ENCODE measurements at regions not wholly inside any gene's neighbourhood (a gene's known extent, or its start where the extent isn't known, plus 50 kb on each side); places are given as distances from the start of the nearest gene placed in this dataset.
"Not testable (repeated sequence)": the region's sequence is repeated elsewhere in the genome, so short reads cannot be mapped to it uniquely, and the experiment has no call there.

GRCh38 chr22:22697377-22698117 lies 53.1 kb downstream of the GGTLC2 start:
- Mint-ChIP-seq H3K36me3 (ENCODE audit: low read depth) (no peaks in the 10 kb centered on the region), H3K4me1 (ENCODE audit: low read depth) (no peaks in the 10 kb centered on the region), H3K27ac (no peak overlapping the region), H3K27me3 (no peaks in the 10 kb centered on the region), H3K9me3 (no peaks in the 10 kb centered on the region), H3K4me3 (no peak overlapping the region)
- H3K4me3 ChIP-seq (ENCODE audit: low read length) = no peak overlapping the region
- H3K27ac ChIP-seq (ENCODE audit: low read depth in 1 of 2, low read length in 2 of 2) = no peak overlapping the region
- intact Hi-C loops (cut with DNase I, micrococcal nuclease) = no loop called here
- ATAC-seq (ENCODE audit: poor library complexity) (no peak), DNase-seq (no peak)
- no peaks in the 10 kb centered on the region for H3K27me3 ChIP-seq (ENCODE audit: control insufficient read depth in 1 of 2, insufficient read depth in 2 of 2, low read length in 2 of 2)
- H3K4me1 ChIP-seq (ENCODE audit: insufficient read depth, low read length) = no peaks in the 10 kb centered on the region
- ChIA-PET CTCF (no interaction called here), POLR2A (no interaction called here)
- no peaks in the 10 kb centered on the region for H3K9me3 ChIP-seq (ENCODE audit: control insufficient read depth in 1 of 2, insufficient read depth in 1 of 2, low read length in 2 of 2)
- TF ChIP-seq CTCF (IDR thresholded peaks at IDR 0.05) = no peak
- H3K36me3 ChIP-seq (ENCODE audit: insufficient read depth, low read length) = no peaks in the 10 kb centered on the region

GRCh38 chr22:22698263-22698750 lies 53.9 kb downstream of the GGTLC2 start:
- no peaks in the 10 kb centered on the region for H3K9me3 ChIP-seq (ENCODE audit: control insufficient read depth in 1 of 2, insufficient read depth in 1 of 2, low read length in 2 of 2)
- no peaks in the 10 kb centered on the region for H3K9me3 Mint-ChIP-seq
- intact Hi-C loops (cut with DNase I, micrococcal nuclease) = no loop called here
- no peak overlapping the region for H3K4me3 Mint-ChIP-seq
- no peak overlapping the region for H3K27ac Mint-ChIP-seq
- no peak for TF ChIP-seq CTCF (IDR thresholded peaks at IDR 0.05)
- H3K36me3 ChIP-seq (ENCODE audit: insufficient read depth, low read length) = no peaks in the 10 kb centered on the region
- ChIA-PET POLR2A (no interaction called here), CTCF (no interaction called here)
- no peak for DNase-seq
- no peaks in the 10 kb centered on the region for H3K27me3 ChIP-seq (ENCODE audit: control insufficient read depth in 1 of 2, insufficient read depth in 2 of 2, low read length in 2 of 2)
- no peaks in the 10 kb centered on the region for H3K27me3 Mint-ChIP-seq
- H3K36me3 Mint-ChIP-seq (ENCODE audit: low read depth) = no peaks in the 10 kb centered on the region
- H3K4me1 Mint-ChIP-seq (ENCODE audit: low read depth) = no peaks in the 10 kb centered on the region
- H3K4me3 ChIP-seq (ENCODE audit: low read length) = no peak overlapping the region
- no peaks in the 10 kb centered on the region for H3K4me1 ChIP-seq (ENCODE audit: insufficient read depth, low read length)
- ATAC-seq (ENCODE audit: poor library complexity) = no peak
- no peak overlapping the region for H3K27ac ChIP-seq (ENCODE audit: low read depth in 1 of 2, low read length in 2 of 2)

GRCh38 chr22:22700631-22701030 lies 56.2 kb downstream of the GGTLC2 start:
- Mint-ChIP-seq H3K9me3 (no peaks in the 10 kb centered on the region), H3K27me3 (no peaks in the 10 kb centered on the region)

DNA sequence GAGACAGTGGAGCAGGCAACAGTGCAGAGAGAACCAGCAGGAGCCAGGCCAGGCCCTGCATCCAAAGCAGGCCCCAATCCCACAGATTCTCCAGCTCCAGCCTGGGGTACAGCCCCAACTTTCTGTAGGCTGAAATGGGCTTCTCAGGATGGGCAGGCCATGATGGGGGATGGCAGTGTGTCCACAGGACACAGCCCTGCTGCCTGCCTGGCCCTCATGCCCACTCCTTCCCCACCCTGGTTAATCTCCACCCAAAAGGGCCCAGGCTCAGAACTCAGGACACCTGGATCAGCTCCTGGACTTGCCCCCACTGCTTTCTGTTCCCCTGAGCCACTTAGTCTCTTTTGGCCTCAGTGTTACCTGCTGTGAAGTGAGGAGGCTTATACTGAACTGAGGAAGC lies 57.1 kb downstream of the GGTLC2 start:
- H3K4me1 ChIP-seq (ENCODE audit: insufficient read depth, low read length); ATAC-seq (ENCODE audit: poor library complexity); POLR2A ChIA-PET; H3K36me3 Mint-ChIP-seq (ENCODE audit: low read depth); H3K4me3 ChIP-seq (ENCODE audit: low read length); H3K27ac ChIP-seq (ENCODE audit: low read depth in 1 of 2, low read length in 2 of 2); H3K4me1 Mint-ChIP-seq (ENCODE audit: low read depth); H3K27me3 ChIP-seq (ENCODE audit: control insufficient read depth in 1 of 2, insufficient read depth in 2 of 2, low read length in 2 of 2); DNase-seq; H3K36me3 ChIP-seq (ENCODE audit: insufficient read depth, low read length); H3K27me3 Mint-ChIP-seq; H3K9me3 ChIP-seq (ENCODE audit: control insufficient read depth in 1 of 2, insufficient read depth in 1 of 2, low read length in 2 of 2); CTCF ChIA-PET; H3K27ac Mint-ChIP-seq; intact Hi-C loops (cut with DNase I, micrococcal nuclease); H3K9me3 Mint-ChIP-seq; H3K4me3 Mint-ChIP-seq: not testable (repeated sequence)

More at GRCh38 chr22:22700631-22701030, 56.2 kb downstream of the GGTLC2 start:
- ChIA-PET POLR2A (no interaction called here), CTCF (no interaction called here)
- Histone ChIP-seq H3K9me3 (ENCODE audit: control insufficient read depth in 1 of 2, insufficient read depth in 1 of 2, low read length in 2 of 2) (no peaks in the 10 kb centered on the region), H3K4me3 (ENCODE audit: low read length) (no peak overlapping the region), H3K27me3 (ENCODE audit: control insufficient read depth in 1 of 2, insufficient read depth in 2 of 2, low read length in 2 of 2) (no peaks in the 10 kb centered on the region), H3K36me3 (ENCODE audit: insufficient read depth, low read length) (no peaks in the 10 kb centered on the region), H3K4me1 (ENCODE audit: insufficient read depth, low read length) (no peaks in the 10 kb centered on the region), H3K27ac (ENCODE audit: low read depth in 1 of 2, low read length in 2 of 2) (no peak overlapping the region)
- Mint-ChIP-seq H3K36me3 (ENCODE audit: low read depth) (no peaks in the 10 kb centered on the region), H3K27ac (no peak overlapping the region), H3K4me3 (no peak overlapping the region), H3K4me1 (ENCODE audit: low read depth) (no peaks in the 10 kb centered on the region)
- no peak for TF ChIP-seq CTCF (IDR thresholded peaks at IDR 0.05)
- DNase-seq = no peak
- intact Hi-C loops (cut with DNase I, micrococcal nuclease) = no loop called here
- ATAC-seq (ENCODE audit: poor library complexity) = no peak
